ENCODE measurements at regions not wholly inside any gene's neighbourhood (a gene's known extent, or its start where the extent isn't known, plus 50 kb on each side); places are given as distances from the start of the nearest gene placed in this dataset.

- TF ChIP-seq CTCF (IDR thresholded peaks at IDR 0.05) = no peak
- TF ChIP-seq EZH2 (IDR thresholded peaks at IDR 0.05; ENCODE audit: borderline replicate concordance, insufficient read depth, low read depth, low read length, poor library complexity, severe bottlenecking) = no peak
Measured at GRCh38 chr16:22630242-22630641, 119.6 kb downstream of the NPIPB5 start.

Measured in B cell (primary cell).